ENCODE measurements at regions not wholly inside any gene's neighbourhood (a gene's known extent, or its start where the extent isn't known, plus 50 kb on each side); places are given as distances from the start of the nearest gene placed in this dataset.

GRCh38 chr12:91900971-91901370, 244.7 kb downstream of the BTG1 start:
- no peak overlapping the region for H3K27ac ChIP-seq
- H3K4me2 ChIP-seq = no peak overlapping the region
- DNase-seq = no peak
- no peaks in the 10 kb centered on the region for H3K9me3 ChIP-seq (ENCODE audit: insufficient read depth, low read depth)
- no peaks in the 10 kb centered on the region for H3K27me3 ChIP-seq (ENCODE audit: insufficient read depth, low read depth)
- no peaks in the 10 kb centered on the region for H3F3A ChIP-seq (ENCODE audit: insufficient read depth, low read depth)
- no peaks in the 10 kb centered on the region for H3K4me1 ChIP-seq (replicated peaks; ENCODE audit: insufficient read depth)
- no peak overlapping the region for H2AFZ ChIP-seq
- H3K4me3 ChIP-seq = no peak overlapping the region
- intact Hi-C loops (cut with micrococcal nuclease; ENCODE audit: unreplicated experiment) = no loop called here
- CTCF ChIA-PET = no interaction called here
- TF ChIP-seq CTCF (conservative IDR thresholded peaks at IDR 0.05) (no peak), EZH2 (IDR thresholded peaks at IDR 0.05; ENCODE audit: low read depth) (no peak)
- POLR2A ChIA-PET (ENCODE audit: unreplicated experiment) = interaction anchor here (0.7 kb wide), 1 partner anchor 38 kb away, joined by 6 read pairs; no protein-coding TSS in a partner anchor
- H4K20me1 ChIP-seq (ENCODE audit: insufficient read depth) = no peaks in the 10 kb centered on the region
- H3K79me2 ChIP-seq (ENCODE audit: low read depth) = no peaks in the 10 kb centered on the region
- no TSS peak for BruUV-seq (replicated peaks)
- H3K36me3 ChIP-seq (ENCODE audit: low read depth) = no peaks in the 10 kb centered on the region
- no peaks in the 10 kb centered on the region for H3K9me2 ChIP-seq (ENCODE audit: insufficient read depth)

- Histone ChIP-seq H2AFZ (no peak overlapping the region), H3K36me3 (ENCODE audit: low read depth) (no peaks in the 10 kb centered on the region), H3K27me3 (ENCODE audit: insufficient read depth, low read depth) (no peaks in the 10 kb centered on the region), H3K9me3 (ENCODE audit: insufficient read depth, low read depth) (no peaks in the 10 kb centered on the region), H3K4me2 (no peak overlapping the region), H3F3A (ENCODE audit: insufficient read depth, low read depth) (no peaks in the 10 kb centered on the region), H3K4me1 (replicated peaks; ENCODE audit: insufficient read depth) (no peaks in the 10 kb centered on the region), H3K79me2 (ENCODE audit: low read depth) (no peaks in the 10 kb centered on the region), H3K9me2 (ENCODE audit: insufficient read depth) (no peaks in the 10 kb centered on the region), H3K27ac (no peak overlapping the region), H3K4me3 (no peak overlapping the region), H4K20me1 (ENCODE audit: insufficient read depth) (no peaks in the 10 kb centered on the region)
- ChIA-PET POLR2A (ENCODE audit: unreplicated experiment) (interaction anchor here (0.7 kb wide), 1 partner anchor 514 kb away, joined by 4 read pairs; no protein-coding TSS in a partner anchor), CTCF (no interaction called here)
- intact Hi-C loops (cut with micrococcal nuclease; ENCODE audit: unreplicated experiment) = no loop called here
- TF ChIP-seq CTCF (conservative IDR thresholded peaks at IDR 0.05) (no peak), EZH2 (IDR thresholded peaks at IDR 0.05; ENCODE audit: low read depth) (no peak)
- BruUV-seq (replicated peaks) = no TSS peak
- DNase-seq = no peak
Measured at GRCh38 chr12:91899056-91899455, 246.6 kb downstream of the BTG1 start.

DNA sequence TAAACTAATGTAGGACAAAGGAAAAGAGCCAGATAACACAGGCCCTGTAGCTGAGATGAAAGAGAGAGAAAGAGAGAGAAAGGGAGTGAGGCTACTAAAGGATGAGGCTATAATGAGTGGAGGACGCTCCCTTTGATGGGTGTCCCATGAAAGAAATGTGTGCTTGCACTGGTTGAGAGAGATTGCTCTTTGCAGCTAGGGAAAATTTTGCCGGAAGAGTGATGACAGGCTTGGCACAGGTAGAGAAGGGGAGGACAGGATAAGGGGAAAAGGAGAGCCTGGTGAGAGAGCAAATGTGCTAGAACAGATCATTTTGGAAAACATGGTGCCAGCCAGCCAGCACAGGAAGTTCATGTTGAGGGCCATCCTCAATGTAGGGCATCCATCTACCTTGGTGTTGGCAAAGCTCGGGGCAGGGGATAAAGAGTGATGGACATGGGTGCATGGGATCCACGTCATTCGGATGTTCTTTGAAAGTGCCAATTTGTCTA, 248.6 kb downstream of the BTG1 start:
- Histone ChIP-seq H3K36me3 (ENCODE audit: low read depth) (no peaks in the 10 kb centered on the region), H3K79me2 (ENCODE audit: low read depth) (no peaks in the 10 kb centered on the region), H3F3A (ENCODE audit: insufficient read depth, low read depth) (no peaks in the 10 kb centered on the region), H3K4me1 (replicated peaks; ENCODE audit: insufficient read depth) (peaks cover 8% of the 10 kb centered on the region; the same call in 1 of the 2 replicates), H3K27ac (no peak overlapping the region), H3K9me2 (ENCODE audit: insufficient read depth) (no peaks in the 10 kb centered on the region), H2AFZ (no peak overlapping the region), H3K27me3 (ENCODE audit: insufficient read depth, low read depth) (no peaks in the 10 kb centered on the region), H3K9me3 (ENCODE audit: insufficient read depth, low read depth) (no peaks in the 10 kb centered on the region), H3K4me2 (no peak overlapping the region), H3K4me3 (no peak overlapping the region), H4K20me1 (ENCODE audit: insufficient read depth) (no peaks in the 10 kb centered on the region)
- no peak for DNase-seq
- CTCF ChIA-PET = no interaction called here
- intact Hi-C loops (cut with micrococcal nuclease; ENCODE audit: unreplicated experiment) = no loop called here
- POLR2A ChIA-PET (ENCODE audit: unreplicated experiment) = no interaction called here
- no peak for TF ChIP-seq CTCF (conservative IDR thresholded peaks at IDR 0.05)
- no peak for TF ChIP-seq EZH2 (IDR thresholded peaks at IDR 0.05; ENCODE audit: low read depth)
- BruUV-seq (replicated peaks) = no TSS peak

Data from PC-9 (cell line).